Left ventricle myocardium inferior (tissue), 1 donor: ENCODE measurements at regions not wholly inside any gene's neighbourhood (a gene's known extent, or its start where the extent isn't known, plus 50 kb on each side); places are given as distances from the start of the nearest gene placed in this dataset.

Experiments used
- DNase-seq: peaks from one replicate; pipeline ENCODE4 v3.0.0-alpha.2; 2020
- H3K27ac ChIP-seq: fragments of 200-600 bp; replicated peaks from 2 replicates; pipeline ENCODE4 v1.8.0; 2021
- H3K27me3 ChIP-seq: fragments of 200-600 bp; 2 replicates; pipeline ENCODE4 v1.8.0; 2021; ENCODE audit warnings: low read depth
- H3K36me3 ChIP-seq: fragments of 200-600 bp; 2 replicates; pipeline ENCODE4 v1.8.0; 2021
- H3K4me1 ChIP-seq: fragments of 200-600 bp; 2 replicates; pipeline ENCODE4 v1.8.0; 2021
- H3K4me3 ChIP-seq: fragments of 200-600 bp; 2 replicates; pipeline ENCODE4 v1.8.0; 2021; ENCODE audit warnings: mild to moderate bottlenecking, moderate library complexity
- H3K9me3 ChIP-seq: fragments of 200-600 bp; replicated peaks from 2 replicates; pipeline ENCODE4 v1.8.0; 2021
- intact Hi-C: fragments of 100-400 bp; cut with micrococcal nuclease; formaldehyde crosslinking; loops from one replicate; pipeline ENCODE4 v1.11.0; 2022
- TF ChIP-seq, protein P1 (sequence below): fragments of 200-600 bp; IDR thresholded peaks from 2 replicates; pipeline ENCODE4 v1.8.0; 2021; ENCODE audit warnings: antibody characterized with exemption, mild to moderate bottlenecking, borderline replicate concordance
- donor health status: DM: no; HTN: yes; CAD: no; lungs with severe emphysema.

DNA sequence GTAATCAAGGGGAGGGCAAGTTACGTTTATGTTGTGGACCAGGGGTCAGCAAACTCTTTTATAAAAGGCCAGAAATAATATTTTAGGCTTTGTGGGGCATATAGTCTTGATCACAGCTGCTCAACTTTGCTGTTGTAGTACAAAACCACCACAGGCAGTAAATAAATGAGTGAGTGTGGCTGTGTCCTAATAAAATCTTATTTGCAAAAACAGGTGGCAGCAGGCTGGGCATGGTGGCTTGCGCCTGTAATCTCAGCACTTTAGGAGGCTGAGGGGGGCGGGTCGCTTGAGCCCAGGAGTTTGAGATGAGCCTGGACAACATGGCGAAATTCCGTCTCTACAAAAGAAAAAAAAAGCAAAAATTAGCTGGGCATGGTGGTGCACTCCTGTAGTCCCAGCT, 57.9 kb upstream of the NUP160 start:
- DNase-seq, result no peak
- H3K36me3 ChIP-seq, result no peaks in the 10 kb centered on the region
- no peak overlapping the region for H3K27ac ChIP-seq
- H3K27me3 ChIP-seq, result no peaks in the 10 kb centered on the region
- TF ChIP-seq, protein P1, sequence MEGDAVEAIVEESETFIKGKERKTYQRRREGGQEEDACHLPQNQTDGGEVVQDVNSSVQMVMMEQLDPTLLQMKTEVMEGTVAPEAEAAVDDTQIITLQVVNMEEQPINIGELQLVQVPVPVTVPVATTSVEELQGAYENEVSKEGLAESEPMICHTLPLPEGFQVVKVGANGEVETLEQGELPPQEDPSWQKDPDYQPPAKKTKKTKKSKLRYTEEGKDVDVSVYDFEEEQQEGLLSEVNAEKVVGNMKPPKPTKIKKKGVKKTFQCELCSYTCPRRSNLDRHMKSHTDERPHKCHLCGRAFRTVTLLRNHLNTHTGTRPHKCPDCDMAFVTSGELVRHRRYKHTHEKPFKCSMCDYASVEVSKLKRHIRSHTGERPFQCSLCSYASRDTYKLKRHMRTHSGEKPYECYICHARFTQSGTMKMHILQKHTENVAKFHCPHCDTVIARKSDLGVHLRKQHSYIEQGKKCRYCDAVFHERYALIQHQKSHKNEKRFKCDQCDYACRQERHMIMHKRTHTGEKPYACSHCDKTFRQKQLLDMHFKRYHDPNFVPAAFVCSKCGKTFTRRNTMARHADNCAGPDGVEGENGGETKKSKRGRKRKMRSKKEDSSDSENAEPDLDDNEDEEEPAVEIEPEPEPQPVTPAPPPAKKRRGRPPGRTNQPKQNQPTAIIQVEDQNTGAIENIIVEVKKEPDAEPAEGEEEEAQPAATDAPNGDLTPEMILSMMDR, result no peak
- H3K9me3 ChIP-seq, result no peaks in the 10 kb centered on the region
- H3K4me1 ChIP-seq, result no peaks in the 10 kb centered on the region
- H3K4me3 ChIP-seq, result no peak overlapping the region
- intact Hi-C loops, result no loop called here

DNA sequence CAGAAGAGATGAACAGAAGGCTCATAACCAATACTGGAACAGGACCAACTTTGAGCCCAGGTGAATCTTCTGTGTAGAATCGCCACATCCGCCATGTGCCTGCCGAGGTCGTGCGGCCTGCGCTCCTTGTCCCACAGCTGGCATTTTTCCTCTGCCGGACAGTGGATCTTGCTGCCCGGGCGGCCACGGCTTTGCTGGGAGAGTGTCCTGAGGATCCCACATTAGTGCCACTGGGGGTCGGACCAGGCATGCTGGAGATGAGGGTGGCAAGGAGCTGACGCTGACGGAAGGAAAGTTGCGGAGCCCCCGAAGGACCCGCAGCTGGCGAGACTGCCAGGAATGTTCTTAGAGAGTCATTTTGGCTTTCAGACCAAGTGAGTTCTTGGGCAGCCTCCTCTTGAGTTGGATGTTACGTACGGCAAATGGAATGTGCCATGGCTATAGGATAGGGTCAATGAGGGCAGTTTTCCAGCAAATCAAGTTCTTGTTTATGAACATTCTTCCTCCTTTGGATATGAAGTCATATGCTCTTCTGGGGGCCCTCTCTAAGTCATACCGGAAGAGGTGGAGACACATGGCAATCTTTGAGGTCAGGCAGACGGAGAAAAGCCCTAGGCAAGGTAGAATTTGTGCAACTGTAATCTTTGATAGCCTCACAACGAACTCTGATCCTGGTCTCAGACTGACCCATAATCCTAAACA, 57.4 kb upstream of the NUP160 start:
- DNase-seq, result no peak
- no peaks in the 10 kb centered on the region for H3K36me3 ChIP-seq
- no peaks in the 10 kb centered on the region for H3K9me3 ChIP-seq
- H3K4me1 ChIP-seq, result no peaks in the 10 kb centered on the region
- intact Hi-C loops, result no loop called here
- H3K27ac ChIP-seq, result no peak overlapping the region
- H3K4me3 ChIP-seq, result no peak overlapping the region
- no peaks in the 10 kb centered on the region for H3K27me3 ChIP-seq
- TF ChIP-seq, protein P1, result no peak

DNA sequence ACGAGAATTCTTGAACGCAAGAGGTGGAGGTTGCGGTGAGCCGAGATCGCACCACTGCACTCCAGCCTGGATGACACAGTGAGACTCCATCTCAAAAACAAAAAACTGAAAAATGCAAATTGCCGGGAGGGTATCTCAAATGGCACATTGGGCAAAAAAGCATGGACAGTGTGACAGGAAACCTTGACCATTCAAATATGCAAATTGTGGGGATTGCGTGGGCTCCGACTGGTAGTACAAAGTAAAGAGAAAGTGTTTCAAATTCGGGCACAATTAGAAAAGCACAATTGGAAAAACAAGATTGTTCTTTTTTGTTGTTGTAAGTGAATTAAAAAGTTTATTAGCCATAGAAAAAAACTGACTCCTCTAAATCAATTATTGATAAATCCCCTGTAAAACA, 56.7 kb upstream of the NUP160 start:
- no peaks in the 10 kb centered on the region for H3K4me1 ChIP-seq
- H3K27ac ChIP-seq, result no peak overlapping the region
- intact Hi-C loops, result no loop called here
- no peaks in the 10 kb centered on the region for H3K9me3 ChIP-seq
- no peak for DNase-seq
- TF ChIP-seq, protein P1, result no peak
- no peaks in the 10 kb centered on the region for H3K27me3 ChIP-seq
- H3K4me3 ChIP-seq, result no peak overlapping the region
- no peaks in the 10 kb centered on the region for H3K36me3 ChIP-seq

DNA sequence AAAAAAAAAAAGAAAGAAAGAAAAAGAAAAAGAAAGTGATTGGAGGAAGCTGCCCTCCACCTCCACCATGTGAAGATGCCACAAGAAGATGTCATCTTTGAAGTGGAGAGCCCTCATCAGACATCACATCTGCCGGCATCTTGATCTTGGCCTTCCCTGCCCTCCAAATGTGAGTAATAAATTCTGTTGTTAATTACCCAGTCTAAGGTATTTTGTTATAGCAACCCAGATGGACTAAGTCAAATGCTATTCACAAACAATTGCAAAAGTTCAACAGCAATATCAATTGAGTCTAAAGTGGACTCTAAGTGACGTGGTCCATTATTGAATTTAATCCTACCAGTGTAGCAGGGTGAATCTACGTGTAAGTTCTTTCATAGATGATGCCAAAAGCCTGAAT, 55.9 kb upstream of the NUP160 start:
- no peaks in the 10 kb centered on the region for H3K9me3 ChIP-seq
- intact Hi-C loops, result no loop called here
- no peaks in the 10 kb centered on the region for H3K27me3 ChIP-seq
- H3K36me3 ChIP-seq, result no peaks in the 10 kb centered on the region
- DNase-seq, result no peak
- TF ChIP-seq, protein P1, result no peak
- no peak overlapping the region for H3K27ac ChIP-seq
- H3K4me1 ChIP-seq, result no peaks in the 10 kb centered on the region
- no peak overlapping the region for H3K4me3 ChIP-seq

DNA sequence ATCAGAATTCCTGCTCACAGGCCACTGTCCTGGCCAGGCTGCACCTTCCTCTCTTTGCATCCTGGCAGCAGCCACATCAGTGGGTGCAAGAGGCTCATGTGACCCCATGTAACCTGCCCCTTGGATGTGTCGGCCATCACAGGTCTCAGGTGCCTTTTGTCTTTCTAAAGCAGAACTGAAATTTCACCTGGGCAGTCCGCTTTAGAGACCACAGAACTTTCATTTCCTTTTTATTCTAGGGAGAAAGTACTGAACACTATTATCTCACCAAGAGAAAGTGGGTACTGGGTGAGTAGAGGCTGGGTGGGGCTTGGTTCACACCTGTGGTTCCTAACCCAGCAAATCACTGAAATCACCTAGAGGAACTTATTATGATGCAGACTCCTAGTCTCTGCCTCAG, 51.7 kb upstream of the NUP160 start:
- Histone ChIP-seq H3K27ac (no peak overlapping the region), H3K9me3 (peaks cover 9% of the 10 kb centered on the region), H3K4me3 (no peak overlapping the region), H3K4me1 (no peaks in the 10 kb centered on the region), H3K27me3 (no peaks in the 10 kb centered on the region), H3K36me3 (no peaks in the 10 kb centered on the region)
- TF ChIP-seq, protein P1, result no peak
- intact Hi-C loops, result no loop called here
- DNase-seq, result no peak
